PFSK-1 (cell line): ENCODE measurements at regions not wholly inside any gene's neighbourhood (a gene's known extent, or its start where the extent isn't known, plus 50 kb on each side); places are given as distances from the start of the nearest gene placed in this dataset.

Source experiments
- FOXP2 ChIP-seq: optimal IDR thresholded peaks from 2 replicates; pipeline ENCODE3; 2011; ENCODE audit warnings: borderline replicate concordance, control low read depth, inconsistent platforms; ENCODE audit not compliant: insufficient read depth; ENCODE audit errors: extremely low read length, extremely low read depth
- POLR2AphosphoS5 ChIP-seq: IDR thresholded peaks from 2 replicates; pipeline ENCODE4 v1.6.1; 2012; ENCODE audit warnings: low read depth, mild to moderate bottlenecking, control low read depth, low read length, moderate library complexity
- SIN3A ChIP-seq: IDR thresholded peaks from 2 replicates; pipeline ENCODE4 v1.6.1; 2012; ENCODE audit warnings: mild to moderate bottlenecking, low read length, moderate library complexity, borderline replicate concordance; ENCODE audit not compliant: insufficient read depth
- TAF1 ChIP-seq: IDR thresholded peaks from 2 replicates; pipeline ENCODE4 v1.6.1; 2012; ENCODE audit warnings: low read length, control low read depth, borderline replicate concordance; ENCODE audit not compliant: insufficient read depth
- TF ChIP-seq, protein P1 (sequence below), 2 experiments: IDR thresholded peaks; 2 replicates each; pipeline versions ENCODE4 v1.6.1 to v1.8.0; 2011 to 2012; ENCODE audit warnings: low read depth in 2 of 2, low read length in 2 of 2, control low read depth in 1 of 2, inconsistent platforms in 1 of 2, mild to moderate bottlenecking in 1 of 2, moderate library complexity in 1 of 2; ENCODE audit not compliant: insufficient read depth in 1 of 2

- TF ChIP-seq TAF1 = no peak
- TF ChIP-seq SIN3A = no peak
- TF ChIP-seq POLR2AphosphoS5 = no peak
- TF ChIP-seq, protein P1, sequence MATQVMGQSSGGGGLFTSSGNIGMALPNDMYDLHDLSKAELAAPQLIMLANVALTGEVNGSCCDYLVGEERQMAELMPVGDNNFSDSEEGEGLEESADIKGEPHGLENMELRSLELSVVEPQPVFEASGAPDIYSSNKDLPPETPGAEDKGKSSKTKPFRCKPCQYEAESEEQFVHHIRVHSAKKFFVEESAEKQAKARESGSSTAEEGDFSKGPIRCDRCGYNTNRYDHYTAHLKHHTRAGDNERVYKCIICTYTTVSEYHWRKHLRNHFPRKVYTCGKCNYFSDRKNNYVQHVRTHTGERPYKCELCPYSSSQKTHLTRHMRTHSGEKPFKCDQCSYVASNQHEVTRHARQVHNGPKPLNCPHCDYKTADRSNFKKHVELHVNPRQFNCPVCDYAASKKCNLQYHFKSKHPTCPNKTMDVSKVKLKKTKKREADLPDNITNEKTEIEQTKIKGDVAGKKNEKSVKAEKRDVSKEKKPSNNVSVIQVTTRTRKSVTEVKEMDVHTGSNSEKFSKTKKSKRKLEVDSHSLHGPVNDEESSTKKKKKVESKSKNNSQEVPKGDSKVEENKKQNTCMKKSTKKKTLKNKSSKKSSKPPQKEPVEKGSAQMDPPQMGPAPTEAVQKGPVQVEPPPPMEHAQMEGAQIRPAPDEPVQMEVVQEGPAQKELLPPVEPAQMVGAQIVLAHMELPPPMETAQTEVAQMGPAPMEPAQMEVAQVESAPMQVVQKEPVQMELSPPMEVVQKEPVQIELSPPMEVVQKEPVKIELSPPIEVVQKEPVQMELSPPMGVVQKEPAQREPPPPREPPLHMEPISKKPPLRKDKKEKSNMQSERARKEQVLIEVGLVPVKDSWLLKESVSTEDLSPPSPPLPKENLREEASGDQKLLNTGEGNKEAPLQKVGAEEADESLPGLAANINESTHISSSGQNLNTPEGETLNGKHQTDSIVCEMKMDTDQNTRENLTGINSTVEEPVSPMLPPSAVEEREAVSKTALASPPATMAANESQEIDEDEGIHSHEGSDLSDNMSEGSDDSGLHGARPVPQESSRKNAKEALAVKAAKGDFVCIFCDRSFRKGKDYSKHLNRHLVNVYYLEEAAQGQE (IDR thresholded peaks at IDR 0.05; ENCODE audit: insufficient read depth in 1 of 2, low read depth in 2 of 2, low read length in 2 of 2) = no peak
- no peak for TF ChIP-seq FOXP2
These were observed 113.5 kb upstream of the WWC1 start for GRCh38 chr5:168177831-168178450.

GRCh38 chr5:168179192-168179593 is 112.3 kb upstream of the WWC1 start:
- TF ChIP-seq SIN3A = no peak
- no peak for TF ChIP-seq POLR2AphosphoS5
- TF ChIP-seq, protein P1 (IDR thresholded peaks at IDR 0.05; ENCODE audit: insufficient read depth in 1 of 2, low read depth in 2 of 2, low read length in 2 of 2) = no peak
- no peak for TF ChIP-seq TAF1
- no peak for TF ChIP-seq FOXP2

- TF ChIP-seq TAF1 (no peak), SIN3A (no peak), FOXP2 (no peak), POLR2AphosphoS5 (no peak)
- TF ChIP-seq, protein P1 (IDR thresholded peaks at IDR 0.05; ENCODE audit: insufficient read depth in 1 of 2, low read depth in 2 of 2, low read length in 2 of 2) = no peak
These were observed 109.2 kb upstream of the WWC1 start for GRCh38 chr5:168182269-168182668.

DNA sequence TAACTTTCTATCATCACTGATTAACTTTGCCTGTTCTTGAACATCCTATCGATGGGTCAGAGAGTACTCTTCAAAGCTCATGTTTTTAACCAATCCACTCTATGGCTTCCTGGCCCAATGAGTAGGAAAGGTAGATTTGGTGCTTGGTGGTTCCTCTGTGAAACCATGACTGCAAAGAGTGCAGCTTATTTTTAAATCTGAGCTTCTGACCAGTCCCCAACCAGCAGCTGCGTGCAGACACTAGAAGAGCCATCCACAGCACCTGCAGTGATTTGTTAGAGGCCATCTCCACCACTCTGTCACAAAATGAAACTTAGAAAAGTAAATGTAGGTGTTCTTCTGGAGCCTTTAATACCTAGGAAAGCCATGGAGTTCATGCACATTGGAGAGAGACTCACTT is 107.3 kb upstream of the WWC1 start:
- TF ChIP-seq TAF1 (no peak), SIN3A (no peak)

DNA sequence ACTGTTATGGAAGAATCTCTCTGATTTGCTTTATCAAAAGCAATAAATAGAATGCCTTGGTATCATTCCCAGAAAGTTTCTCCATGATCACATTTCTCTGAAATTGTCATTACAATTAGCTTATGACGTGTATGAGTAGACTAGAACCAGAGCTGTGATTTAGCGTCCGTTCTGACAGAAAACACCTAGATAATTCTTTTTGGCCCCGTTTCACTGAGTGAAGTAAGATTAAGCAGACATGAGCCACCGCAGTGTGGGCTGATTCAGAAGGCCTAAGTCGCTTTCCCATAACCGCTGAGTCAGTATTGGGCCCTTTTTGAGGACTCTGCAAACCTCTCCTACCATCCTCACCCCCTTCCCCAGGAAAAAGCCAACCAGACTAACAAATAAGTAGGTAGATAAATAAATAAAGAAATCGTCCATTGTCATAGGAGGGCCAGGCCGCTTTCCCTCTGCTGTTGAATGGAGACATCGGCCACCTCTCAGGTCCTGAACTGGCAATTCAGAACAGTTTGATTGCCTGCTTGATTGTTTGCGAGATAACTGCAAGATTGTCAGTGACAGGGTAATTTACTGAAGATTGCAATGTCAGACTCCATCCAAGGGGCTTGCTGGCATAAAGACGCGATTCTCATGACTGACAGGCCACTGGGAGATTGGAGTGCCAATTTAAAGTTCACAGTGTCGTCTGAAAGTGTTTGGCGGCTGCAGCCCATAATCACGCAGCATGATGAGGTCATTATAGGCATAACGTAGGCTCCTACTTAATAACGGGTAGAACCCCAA is 105.0 kb upstream of the WWC1 start:
- no peak for TF ChIP-seq TAF1
- no peak for TF ChIP-seq SIN3A
- no peak for TF ChIP-seq FOXP2
- TF ChIP-seq POLR2AphosphoS5 = no peak
- TF ChIP-seq, protein P1 (IDR thresholded peaks at IDR 0.05; ENCODE audit: insufficient read depth in 1 of 2, low read depth in 2 of 2, low read length in 2 of 2) = no peak
